H7 (cell line): ENCODE measurements at regions not wholly inside any gene's neighbourhood (a gene's known extent, or its start where the extent isn't known, plus 50 kb on each side); places are given as distances from the start of the nearest gene placed in this dataset.
"Not testable (repeated sequence)": the region's sequence is repeated elsewhere in the genome, so short reads cannot be mapped to it uniquely, and the experiment has no call there.

Experiments used
- DNase-seq: peaks from one replicate; pipeline ENCODE4 v3.0.0; 2012
- H3K27me3 ChIP-seq: 2 replicates; pipeline ENCODE4 v1.6.0; 2011; ENCODE audit warnings: mild to moderate bottlenecking, low read length; ENCODE audit not compliant: control insufficient read depth, insufficient read depth
- H3K36me3 ChIP-seq: replicated peaks from 2 replicates; pipeline ENCODE4 v1.5.1; 2011; ENCODE audit warnings: low read length; ENCODE audit not compliant: control insufficient read depth, insufficient read depth
- H3K4me3 ChIP-seq: 2 replicates; pipeline ENCODE4 v1.5.1; 2011; ENCODE audit warnings: low read depth, mild to moderate bottlenecking, control low read depth, low read length, moderate library complexity; ENCODE audit not compliant: insufficient read depth

- DNase-seq: no peak
- Histone ChIP-seq H3K27me3 (no peaks in the 10 kb centered on the region), H3K36me3 (no peaks in the 10 kb centered on the region), H3K4me3 (no peak overlapping the region)
Observed at GRCh38 chr16:51522902-51523301, 371.8 kb upstream of the SALL1 start.

GRCh38 chr16:51516960-51517359, 365.9 kb upstream of the SALL1 start:
- H3K4me3 ChIP-seq, DNase-seq, H3K36me3 ChIP-seq, H3K27me3 ChIP-seq: not testable (repeated sequence)

GRCh38 chr16:51510416-51510815, 359.3 kb upstream of the SALL1 start:
- DNase-seq: no peak
- Histone ChIP-seq H3K36me3 (no peaks in the 10 kb centered on the region), H3K27me3 (no peaks in the 10 kb centered on the region), H3K4me3 (no peak overlapping the region)

- DNase-seq: no peak
- no peaks in the 10 kb centered on the region for H3K36me3 ChIP-seq
- no peaks in the 10 kb centered on the region for H3K27me3 ChIP-seq
- no peak overlapping the region for H3K4me3 ChIP-seq
Observed at GRCh38 chr16:51509336-51509735, 358.3 kb upstream of the SALL1 start.

- Histone ChIP-seq H3K27me3 (no peaks in the 10 kb centered on the region), H3K4me3 (no peak overlapping the region), H3K36me3 (no peaks in the 10 kb centered on the region)
- no peak for DNase-seq
Observed at GRCh38 chr16:51508490-51509212, 357.6 kb upstream of the SALL1 start.

- no peak for DNase-seq
- H3K36me3 ChIP-seq: no peaks in the 10 kb centered on the region
- no peaks in the 10 kb centered on the region for H3K27me3 ChIP-seq
- no peak overlapping the region for H3K4me3 ChIP-seq
Observed at GRCh38 chr16:51507286-51507685, 356.2 kb upstream of the SALL1 start.

- Histone ChIP-seq H3K27me3 (no peaks in the 10 kb centered on the region), H3K36me3 (no peaks in the 10 kb centered on the region), H3K4me3 (no peak overlapping the region)
- no peak for DNase-seq
Observed at GRCh38 chr16:51500306-51500705, 349.2 kb upstream of the SALL1 start.

- DNase-seq: no peak
- Histone ChIP-seq H3K36me3 (no peaks in the 10 kb centered on the region), H3K27me3 (no peaks in the 10 kb centered on the region), H3K4me3 (no peak overlapping the region)
Observed at GRCh38 chr16:51497541-51498211, 346.6 kb upstream of the SALL1 start.

- Histone ChIP-seq H3K36me3 (no peaks in the 10 kb centered on the region), H3K27me3 (no peaks in the 10 kb centered on the region), H3K4me3 (no peak overlapping the region)
- no peak for DNase-seq
Observed at GRCh38 chr16:51490866-51491265, 339.8 kb upstream of the SALL1 start.

- Histone ChIP-seq H3K27me3 (no peaks in the 10 kb centered on the region), H3K36me3 (no peaks in the 10 kb centered on the region), H3K4me3 (no peak overlapping the region)
- DNase-seq: no peak
Observed at GRCh38 chr16:51487880-51488279, 336.8 kb upstream of the SALL1 start.

GRCh38 chr16:51474414-51475091, 323.5 kb upstream of the SALL1 start:
- Histone ChIP-seq H3K27me3 (no peaks in the 10 kb centered on the region), H3K36me3 (no peaks in the 10 kb centered on the region)

GRCh38 chr16:51473091-51473490, 322.0 kb upstream of the SALL1 start:
- Histone ChIP-seq H3K36me3 (no peaks in the 10 kb centered on the region), H3K4me3 (no peak overlapping the region), H3K27me3 (no peaks in the 10 kb centered on the region)
- DNase-seq: no peak

More at GRCh38 chr16:51474414-51475091, 323.5 kb upstream of the SALL1 start:
- DNase-seq: no peak
- H3K4me3 ChIP-seq: no peak overlapping the region

- Histone ChIP-seq H3K27me3 (no peaks in the 10 kb centered on the region), H3K36me3 (no peaks in the 10 kb centered on the region), H3K4me3 (no peak overlapping the region)
- no peak for DNase-seq
Observed at GRCh38 chr16:51470492-51470891, 319.4 kb upstream of the SALL1 start.

GRCh38 chr16:51464996-51465395, 313.9 kb upstream of the SALL1 start:
- no peak for DNase-seq
- Histone ChIP-seq H3K4me3 (no peak overlapping the region), H3K27me3 (no peaks in the 10 kb centered on the region), H3K36me3 (no peaks in the 10 kb centered on the region)

GRCh38 chr16:51461255-51461654, 310.2 kb upstream of the SALL1 start:
- Histone ChIP-seq H3K27me3 (peaks cover 1% of the 10 kb centered on the region; the same call in 1 of the 2 replicates), H3K36me3 (no peaks in the 10 kb centered on the region), H3K4me3 (no peak overlapping the region)
- DNase-seq: no peak
